ENCODE measurements at regions not wholly inside any gene's neighbourhood (a gene's known extent, or its start where the extent isn't known, plus 50 kb on each side); places are given as distances from the start of the nearest gene placed in this dataset.

- no peaks in the 10 kb centered on the region; the same call in 1 of the 2 replicates for H3K4me1 ChIP-seq
- no peak overlapping the region for H3K27ac ChIP-seq
- H3K9me3 ChIP-seq (replicated peaks) = peaks cover 16% of the 10 kb centered on the region
- H3K4me3 ChIP-seq = no peak overlapping the region
- H3K27me3 ChIP-seq = no peaks in the 10 kb centered on the region
- H3K36me3 ChIP-seq = peaks cover 29% of the 10 kb centered on the region
- DNase-seq = no peak
Measured at GRCh38 chr14:104246401-104247335, 108.3 kb downstream of the KIF26A start.

- peaks cover 31% of the 10 kb centered on the region for H3K36me3 ChIP-seq
- no peak overlapping the region for H3K4me3 ChIP-seq
- no peaks in the 10 kb centered on the region for H3K27me3 ChIP-seq
- DNase-seq = no peak
- H3K4me1 ChIP-seq = no peaks in the 10 kb centered on the region
- no peak overlapping the region for H3K27ac ChIP-seq
- peaks cover 16% of the 10 kb centered on the region for H3K9me3 ChIP-seq (replicated peaks)
Measured at GRCh38 chr14:104247336-104248202, 109.2 kb downstream of the KIF26A start.

GRCh38 chr14:104248203-104249055 lies 110.0 kb downstream of the KIF26A start:
- Histone ChIP-seq H3K4me1 (no peaks in the 10 kb centered on the region), H3K4me3 (no peak overlapping the region), H3K36me3 (peaks cover 25% of the 10 kb centered on the region), H3K27me3 (no peaks in the 10 kb centered on the region), H3K9me3 (replicated peaks) (peaks cover 16% of the 10 kb centered on the region), H3K27ac (no peak overlapping the region)
- no peak for DNase-seq

GRCh38 chr14:104249089-104249488 lies 110.7 kb downstream of the KIF26A start:
- H3K27ac ChIP-seq = no peak overlapping the region
- H3K27me3 ChIP-seq = no peaks in the 10 kb centered on the region
- no peak overlapping the region for H3K4me3 ChIP-seq
- no peak for DNase-seq
- H3K36me3 ChIP-seq = peaks cover 21% of the 10 kb centered on the region
- H3K4me1 ChIP-seq = peaks cover 2% of the 10 kb centered on the region; the same call in 1 of the 2 replicates
- peaks cover 13% of the 10 kb centered on the region for H3K9me3 ChIP-seq (replicated peaks)

- Histone ChIP-seq H3K4me3 (no peak overlapping the region), H3K27me3 (no peaks in the 10 kb centered on the region), H3K36me3 (peaks cover 15% of the 10 kb centered on the region), H3K27ac (no peak overlapping the region), H3K4me1 (peaks cover 8% of the 10 kb centered on the region), H3K9me3 (replicated peaks) (peaks cover 11% of the 10 kb centered on the region)
- no peak for DNase-seq
Measured at GRCh38 chr14:104249706-104250105, 111.3 kb downstream of the KIF26A start.

- no peak overlapping the region for H3K4me3 ChIP-seq
- H3K27ac ChIP-seq = no peak overlapping the region
- DNase-seq = no peak
- H3K27me3 ChIP-seq = no peaks in the 10 kb centered on the region
- H3K4me1 ChIP-seq = peaks cover 13% of the 10 kb centered on the region
- H3K9me3 ChIP-seq (replicated peaks) = peaks cover 9% of the 10 kb centered on the region
- H3K36me3 ChIP-seq = peaks cover 11% of the 10 kb centered on the region
Measured at GRCh38 chr14:104250175-104250574, 111.8 kb downstream of the KIF26A start.

- Histone ChIP-seq H3K4me1 (peaks cover 13% of the 10 kb centered on the region), H3K9me3 (replicated peaks) (no peaks in the 10 kb centered on the region), H3K4me3 (no peak overlapping the region), H3K27me3 (no peaks in the 10 kb centered on the region), H3K27ac (no peak overlapping the region), H3K36me3 (peaks cover 3% of the 10 kb centered on the region; the same call in 1 of the 2 replicates)
- no peak for DNase-seq
Measured at GRCh38 chr14:104252256-104253215, 114.1 kb downstream of the KIF26A start.

GRCh38 chr14:104253223-104253822 lies 114.9 kb downstream of the KIF26A start:
- Histone ChIP-seq H3K4me3 (no peak overlapping the region), H3K4me1 (peaks cover 13% of the 10 kb centered on the region), H3K27ac (no peak overlapping the region), H3K27me3 (no peaks in the 10 kb centered on the region), H3K36me3 (peaks cover 3% of the 10 kb centered on the region; the same call in 1 of the 2 replicates), H3K9me3 (replicated peaks) (no peaks in the 10 kb centered on the region; the same call in 1 of the 2 replicates)
- no peak for DNase-seq

GRCh38 chr14:104253901-104254353 lies 115.5 kb downstream of the KIF26A start:
- Histone ChIP-seq H3K4me1 (peaks cover 13% of the 10 kb centered on the region), H3K9me3 (replicated peaks) (no peaks in the 10 kb centered on the region; the same call in 1 of the 2 replicates), H3K36me3 (peaks cover 8% of the 10 kb centered on the region), H3K27me3 (no peaks in the 10 kb centered on the region), H3K27ac (no peak overlapping the region), H3K4me3 (no peak overlapping the region)
- DNase-seq = no peak

- peak; percentile 74 to 86 for DNase-seq
- Histone ChIP-seq H3K36me3 (peaks cover 16% of the 10 kb centered on the region), H3K4me1 (peaks cover 13% of the 10 kb centered on the region), H3K27me3 (no peaks in the 10 kb centered on the region), H3K27ac (peak overlapping the region; percentile 68), H3K9me3 (replicated peaks) (no peaks in the 10 kb centered on the region; the same call in 1 of the 2 replicates), H3K4me3 (no peak overlapping the region)
Measured at GRCh38 chr14:104254735-104255400, 116.5 kb downstream of the KIF26A start.

- no peak for DNase-seq
- Histone ChIP-seq H3K9me3 (replicated peaks) (no peaks in the 10 kb centered on the region; the same call in 1 of the 2 replicates), H3K36me3 (peaks cover 24% of the 10 kb centered on the region), H3K27ac (no peak overlapping the region), H3K27me3 (no peaks in the 10 kb centered on the region), H3K4me3 (no peak overlapping the region), H3K4me1 (peaks cover 13% of the 10 kb centered on the region)
Measured at GRCh38 chr14:104256025-104256424, 117.6 kb downstream of the KIF26A start.

Measured in SJCRH30 (cell line).